Hippocampal formation (tissue), 2 donors: ENCODE measurements at regions not wholly inside any gene's neighbourhood (a gene's known extent, or its start where the extent isn't known, plus 50 kb on each side); places are given as distances from the start of the nearest gene placed in this dataset.
"Not testable (repeated sequence)": the region's sequence is repeated elsewhere in the genome, so short reads cannot be mapped to it uniquely, and the experiment has no call there.

Experiments
- DNase-seq, 2 donors: peaks; one replicate each; lab custom pipeline; 2025; lab: John Stamatoyannopoulos, UW

- DNase-seq = no peak
These were observed 316.7 kb upstream of the TBX18 start for GRCh38 chr6:85081102-85081501.

GRCh38 chr6:85079761-85080160 is 315.4 kb upstream of the TBX18 start:
- DNase-seq = no peak

- no peak for DNase-seq
These were observed 313.7 kb upstream of the TBX18 start for GRCh38 chr6:85078058-85078457.

- no peak for DNase-seq
These were observed 312.7 kb upstream of the TBX18 start for GRCh38 chr6:85077098-85077497.

- DNase-seq = not testable (repeated sequence)
These were observed 307.4 kb upstream of the TBX18 start for GRCh38 chr6:85071845-85072244.

GRCh38 chr6:85069577-85069976 is 305.2 kb upstream of the TBX18 start:
- no peak for DNase-seq

GRCh38 chr6:85068221-85068620 is 303.8 kb upstream of the TBX18 start:
- DNase-seq = no peak

GRCh38 chr6:85066266-85066665 is 301.9 kb upstream of the TBX18 start:
- DNase-seq = no peak

- no peak for DNase-seq
These were observed 301.4 kb upstream of the TBX18 start for GRCh38 chr6:85065831-85066230.

GRCh38 chr6:85063611-85064010 is 299.2 kb upstream of the TBX18 start:
- DNase-seq = no peak

GRCh38 chr6:85062884-85063283 is 298.5 kb upstream of the TBX18 start:
- no peak for DNase-seq

- DNase-seq = no peak
These were observed 294.4 kb upstream of the TBX18 start for GRCh38 chr6:85058806-85059205.

- no peak for DNase-seq
These were observed 285.8 kb upstream of the TBX18 start for GRCh38 chr6:85050149-85050548.

- DNase-seq = no peak
These were observed 284.9 kb upstream of the TBX18 start for GRCh38 chr6:85049282-85049681.

- no peak for DNase-seq
These were observed 283.4 kb upstream of the TBX18 start for GRCh38 chr6:85047818-85048217.

- DNase-seq = not testable (repeated sequence)
These were observed 281.4 kb upstream of the TBX18 start for GRCh38 chr6:85045767-85046166.

GRCh38 chr6:85044361-85044760 is 280.0 kb upstream of the TBX18 start:
- no peak for DNase-seq

GRCh38 chr6:85041376-85041775 is 277.0 kb upstream of the TBX18 start:
- no peak for DNase-seq

GRCh38 chr6:85037221-85037620 is 272.8 kb upstream of the TBX18 start:
- no peak for DNase-seq

- DNase-seq = no peak
These were observed 271.4 kb upstream of the TBX18 start for GRCh38 chr6:85035766-85036165.

GRCh38 chr6:85033547-85033946 is 269.1 kb upstream of the TBX18 start:
- no peak for DNase-seq

GRCh38 chr6:85026021-85026420 is 261.6 kb upstream of the TBX18 start:
- no peak for DNase-seq

GRCh38 chr6:85023721-85024120 is 259.3 kb upstream of the TBX18 start:
- DNase-seq = no peak

- DNase-seq = no peak
These were observed 253.0 kb upstream of the TBX18 start for GRCh38 chr6:85017352-85017751.

GRCh38 chr6:85016726-85017125 is 252.3 kb upstream of the TBX18 start:
- no peak for DNase-seq
